OCI-LY3 (cell line): ENCODE measurements at regions not wholly inside any gene's neighbourhood (a gene's known extent, or its start where the extent isn't known, plus 50 kb on each side); places are given as distances from the start of the nearest gene placed in this dataset.

ENCODE experiments used
- H2AFZ ChIP-seq: fragments of 200-600, 300-600 bp; shearing (Covaris generic); 2 replicates; pipeline ENCODE4 v1.6.0; 2014; ENCODE audit warnings: antibody characterized with exemption, low read depth, low read length
- H3K27ac ChIP-seq: fragments of 200-600, 300-600 bp; sonication (generic); 2 replicates; pipeline ENCODE4 v1.5.1; 2014; ENCODE audit warnings: mild to moderate bottlenecking, low read length, moderate library complexity, mixed read lengths
- H3K27me3 ChIP-seq: fragments of 200-600, 300-600 bp; sonication (generic); 2 replicates; pipeline ENCODE4 v1.6.1; 2014; ENCODE audit warnings: low read depth, low read length, mixed read lengths
- H3K36me3 ChIP-seq: fragments of 200-600, 300-600 bp; sonication (generic); replicated peaks from 2 replicates; pipeline ENCODE3; 2014; ENCODE audit warnings: low read depth, low read length, mixed read lengths
- H3K4me1 ChIP-seq: fragments of 300-600, 200-600 bp; sonication (generic); 2 replicates; pipeline ENCODE4 v1.6.1; 2014; ENCODE audit warnings: low read length, mixed read lengths
- H3K4me2 ChIP-seq: fragments of 200-600, 300-600 bp; sonication (generic); 2 replicates; pipeline ENCODE4 v1.6.1; 2014; ENCODE audit warnings: low read length, mixed read lengths
- H3K4me3 ChIP-seq: fragments of 300-600, 200-600 bp; sonication (generic); 2 replicates; pipeline ENCODE4 v1.5.1; 2014; ENCODE audit warnings: antibody characterized with exemption, mild to moderate bottlenecking, low read length, moderate library complexity
- H3K79me2 ChIP-seq: fragments of 300-600, 200-600 bp; shearing (Covaris generic); 2 replicates; pipeline ENCODE4 v1.6.1; 2014; ENCODE audit warnings: mild to moderate bottlenecking, low read length, mixed read lengths
- H3K9ac ChIP-seq: fragments of 300-600, 200-600 bp; shearing (Covaris generic); 2 replicates; pipeline ENCODE4 v1.6.0; 2014; ENCODE audit warnings: mild to moderate bottlenecking, low read length, moderate library complexity
- H3K9me3 ChIP-seq: fragments of 200-600, 300-600 bp; shearing (Covaris generic); 2 replicates; pipeline ENCODE4 v1.6.1; 2014; ENCODE audit warnings: low read length, mixed read lengths; ENCODE audit not compliant: insufficient read depth
- H4K20me1 ChIP-seq: fragments of 200-600, 300-600 bp; sonication (generic); 2 replicates; pipeline ENCODE4 v1.6.1; 2016; ENCODE audit warnings: low read length, mixed read lengths; ENCODE audit not compliant: insufficient read depth
- EZH2phosphoT487 ChIP-seq: fragments of 200-600 bp; shearing (Covaris generic); IDR thresholded peaks from 2 replicates; pipeline ENCODE4 v1.6.1; 2018; ENCODE audit warnings: antibody characterized with exemption, mixed run types, low read depth
- TF ChIP-seq, protein P1 (sequence below): fragments of 200-600, 300-600 bp; sonication (generic); IDR thresholded peaks from 2 replicates; pipeline ENCODE4 v1.5.1; 2014; ENCODE audit warnings: antibody characterized with exemption, low read length, low read depth

DNA sequence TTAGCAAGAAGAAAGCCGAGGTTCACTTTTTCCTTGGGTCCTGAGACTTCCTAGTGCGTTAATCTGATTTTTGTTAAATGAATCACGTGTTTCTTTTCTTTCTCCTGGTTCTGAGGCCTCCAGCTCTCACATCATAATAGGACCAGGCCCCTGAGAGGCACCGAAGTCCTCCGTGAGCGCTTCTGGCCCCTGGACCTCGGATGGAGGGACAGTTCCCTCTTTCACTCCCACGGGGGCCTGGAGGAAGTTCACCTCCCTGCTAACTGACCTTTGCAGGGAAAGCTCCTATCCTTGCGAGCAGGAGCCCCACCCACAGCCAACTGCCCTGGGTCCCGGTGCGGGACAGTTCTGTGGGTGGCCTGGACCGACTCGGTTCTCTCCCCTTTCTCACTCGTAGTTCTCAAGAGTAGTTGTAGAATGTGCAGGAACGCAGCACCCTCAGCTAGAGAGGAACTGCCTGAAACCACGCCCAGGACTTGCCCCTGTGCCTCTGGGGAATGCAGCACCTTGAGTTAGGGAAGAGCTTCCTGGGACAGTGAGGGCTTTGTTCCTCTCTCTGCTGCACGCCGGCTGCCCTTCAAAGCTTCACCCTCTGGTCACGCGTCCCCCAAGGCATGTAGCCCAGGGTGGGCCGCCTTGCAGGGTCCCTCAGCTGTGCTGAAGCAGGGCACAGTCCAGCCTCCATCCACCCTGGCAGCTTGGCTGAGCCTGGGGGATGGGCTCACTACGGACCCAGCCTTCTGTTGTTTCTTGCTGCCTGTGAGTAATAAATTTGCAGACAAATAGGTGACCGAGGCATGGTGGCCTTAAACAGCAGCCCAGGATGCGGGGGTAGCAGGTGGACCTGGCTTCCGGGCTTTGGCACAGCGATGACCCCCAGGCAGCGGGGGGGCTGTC lies 264.6 kb downstream of the ADGRD1 start:
- no peaks in the 10 kb centered on the region for H4K20me1 ChIP-seq
- H3K4me1 ChIP-seq = no peaks in the 10 kb centered on the region
- H3K27ac ChIP-seq = no peak overlapping the region
- H2AFZ ChIP-seq = no peak overlapping the region
- H3K27me3 ChIP-seq = no peaks in the 10 kb centered on the region
- no peak for TF ChIP-seq EZH2phosphoT487
- TF ChIP-seq, protein P1, sequence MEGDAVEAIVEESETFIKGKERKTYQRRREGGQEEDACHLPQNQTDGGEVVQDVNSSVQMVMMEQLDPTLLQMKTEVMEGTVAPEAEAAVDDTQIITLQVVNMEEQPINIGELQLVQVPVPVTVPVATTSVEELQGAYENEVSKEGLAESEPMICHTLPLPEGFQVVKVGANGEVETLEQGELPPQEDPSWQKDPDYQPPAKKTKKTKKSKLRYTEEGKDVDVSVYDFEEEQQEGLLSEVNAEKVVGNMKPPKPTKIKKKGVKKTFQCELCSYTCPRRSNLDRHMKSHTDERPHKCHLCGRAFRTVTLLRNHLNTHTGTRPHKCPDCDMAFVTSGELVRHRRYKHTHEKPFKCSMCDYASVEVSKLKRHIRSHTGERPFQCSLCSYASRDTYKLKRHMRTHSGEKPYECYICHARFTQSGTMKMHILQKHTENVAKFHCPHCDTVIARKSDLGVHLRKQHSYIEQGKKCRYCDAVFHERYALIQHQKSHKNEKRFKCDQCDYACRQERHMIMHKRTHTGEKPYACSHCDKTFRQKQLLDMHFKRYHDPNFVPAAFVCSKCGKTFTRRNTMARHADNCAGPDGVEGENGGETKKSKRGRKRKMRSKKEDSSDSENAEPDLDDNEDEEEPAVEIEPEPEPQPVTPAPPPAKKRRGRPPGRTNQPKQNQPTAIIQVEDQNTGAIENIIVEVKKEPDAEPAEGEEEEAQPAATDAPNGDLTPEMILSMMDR = no peak
- no peaks in the 10 kb centered on the region for H3K9me3 ChIP-seq
- no peak overlapping the region for H3K9ac ChIP-seq
- no peak overlapping the region for H3K4me2 ChIP-seq
- H3K79me2 ChIP-seq = no peaks in the 10 kb centered on the region
- no peaks in the 10 kb centered on the region for H3K36me3 ChIP-seq
- H3K4me3 ChIP-seq = no peak overlapping the region

DNA sequence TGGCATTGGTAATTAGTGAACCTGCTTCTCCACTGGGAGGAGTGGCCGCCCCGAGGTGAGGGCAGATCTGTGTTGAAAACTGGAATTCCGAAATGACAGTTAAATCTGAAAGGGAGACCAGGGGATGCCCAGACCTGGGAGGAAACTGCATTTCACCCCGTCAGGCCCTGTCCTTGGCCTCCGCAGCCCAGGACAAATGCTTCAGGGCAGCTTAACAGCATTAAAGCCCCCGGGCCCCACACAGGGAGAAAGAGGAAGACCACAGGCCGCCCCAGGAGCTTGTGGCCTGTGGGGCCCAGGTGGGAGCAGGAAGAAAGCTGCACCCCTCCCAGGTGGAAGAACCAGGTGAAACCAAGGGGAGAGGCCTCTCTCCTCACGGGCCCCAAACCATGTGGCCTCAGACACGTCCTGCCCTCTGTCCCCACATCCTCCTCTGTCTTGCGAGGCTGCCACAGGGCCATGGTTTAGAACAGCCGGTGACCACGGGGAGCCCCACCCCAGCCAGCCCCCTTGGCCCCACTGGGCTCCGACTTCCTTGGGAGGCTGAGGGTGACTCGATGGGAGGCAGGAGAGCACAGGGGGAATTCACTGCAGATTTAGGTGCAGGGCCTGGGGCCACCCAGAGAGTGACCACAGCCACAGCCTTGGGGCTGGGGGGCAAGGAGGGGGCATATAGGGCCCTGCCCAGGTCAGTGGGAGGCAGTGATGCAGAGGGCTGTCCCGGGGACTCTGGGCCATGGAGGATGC lies 265.4 kb downstream of the ADGRD1 start:
- Histone ChIP-seq H3K4me2 (no peak overlapping the region), H3K4me1 (no peaks in the 10 kb centered on the region), H3K27me3 (no peaks in the 10 kb centered on the region), H3K79me2 (no peaks in the 10 kb centered on the region), H2AFZ (no peak overlapping the region), H3K4me3 (no peak overlapping the region), H3K9me3 (no peaks in the 10 kb centered on the region), H3K27ac (no peak overlapping the region), H3K36me3 (no peaks in the 10 kb centered on the region), H4K20me1 (no peaks in the 10 kb centered on the region), H3K9ac (no peak overlapping the region)
- TF ChIP-seq EZH2phosphoT487 = no peak
- TF ChIP-seq, protein P1 = no peak

DNA sequence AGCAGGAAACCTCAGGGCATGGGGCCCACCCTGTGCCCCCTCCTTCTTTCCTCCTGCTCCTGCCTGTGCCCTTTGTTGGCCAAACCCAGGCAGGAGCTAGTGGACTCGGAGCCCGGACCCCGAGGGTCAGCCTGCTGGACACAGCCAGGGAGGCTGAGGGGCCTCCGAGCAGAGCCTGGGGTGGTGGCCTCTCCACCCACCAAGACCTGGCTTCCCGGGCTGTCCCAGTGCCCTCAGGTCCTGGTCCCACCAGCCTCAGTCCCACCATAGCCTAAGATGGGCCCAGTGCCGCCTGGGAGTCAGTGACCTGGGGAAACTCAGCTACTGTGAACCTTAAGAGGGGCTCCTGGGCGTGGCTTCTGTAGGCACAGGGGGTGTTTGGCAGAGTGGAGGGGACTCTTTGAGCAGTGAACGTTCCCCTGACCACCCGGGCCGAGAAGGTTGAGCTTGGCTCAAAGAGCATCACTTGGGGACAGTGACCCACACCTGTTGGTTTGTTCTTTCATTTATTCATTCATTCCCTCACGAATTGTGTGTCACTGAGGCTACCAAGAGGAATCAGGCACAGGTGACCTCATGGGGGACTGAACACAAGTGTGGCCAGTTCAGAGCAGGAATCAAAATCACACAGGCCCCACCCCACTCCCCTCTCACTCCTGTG lies 266.1 kb downstream of the ADGRD1 start:
- no peaks in the 10 kb centered on the region for H3K9me3 ChIP-seq
- H3K4me3 ChIP-seq = no peak overlapping the region
- H3K27me3 ChIP-seq = no peaks in the 10 kb centered on the region
- no peaks in the 10 kb centered on the region for H4K20me1 ChIP-seq
- H3K27ac ChIP-seq = no peak overlapping the region
- H3K79me2 ChIP-seq = no peaks in the 10 kb centered on the region
- H2AFZ ChIP-seq = no peak overlapping the region
- H3K9ac ChIP-seq = no peak overlapping the region
- H3K4me1 ChIP-seq = no peaks in the 10 kb centered on the region
- no peak for TF ChIP-seq EZH2phosphoT487
- TF ChIP-seq, protein P1 = no peak
- H3K36me3 ChIP-seq = no peaks in the 10 kb centered on the region
- no peak overlapping the region for H3K4me2 ChIP-seq

DNA sequence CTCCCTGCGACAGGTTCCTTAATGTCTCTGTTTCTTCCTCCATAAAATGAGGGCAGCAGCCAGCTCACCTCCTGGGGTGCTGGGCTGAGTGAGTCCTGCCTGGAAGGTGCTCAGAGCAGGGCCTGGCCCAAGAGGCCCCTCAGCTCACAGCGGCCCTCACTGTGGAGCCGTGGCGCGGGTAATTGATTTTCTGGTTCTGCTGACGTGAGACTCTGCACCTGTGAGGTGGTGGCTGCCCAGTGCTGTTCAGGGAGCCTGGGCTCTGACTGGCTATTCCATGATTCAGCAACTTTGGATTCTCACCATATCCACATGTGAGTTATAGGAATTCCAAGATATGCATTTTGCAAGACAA lies 266.6 kb downstream of the ADGRD1 start:
- H3K9ac ChIP-seq = no peak overlapping the region

More for the DNA sequence above, 266.6 kb downstream of the ADGRD1 start:
- Histone ChIP-seq H3K9me3 (no peaks in the 10 kb centered on the region), H3K36me3 (no peaks in the 10 kb centered on the region), H2AFZ (no peak overlapping the region), H3K27me3 (no peaks in the 10 kb centered on the region), H3K79me2 (no peaks in the 10 kb centered on the region), H3K27ac (no peak overlapping the region), H3K4me3 (no peak overlapping the region), H3K4me1 (no peaks in the 10 kb centered on the region), H4K20me1 (no peaks in the 10 kb centered on the region), H3K4me2 (no peak overlapping the region)
- TF ChIP-seq, protein P1 = no peak
- no peak for TF ChIP-seq EZH2phosphoT487
